Caco-2 (cell line): ENCODE measurements at regions not wholly inside any gene's neighbourhood (a gene's known extent, or its start where the extent isn't known, plus 50 kb on each side); places are given as distances from the start of the nearest gene placed in this dataset.

Experiments
- BruUV-seq: library from RNA; stranded (reverse); fragments of 400-500 nt; replicated peaks from 2 replicates; lab custom pipeline; 2021; lab: Mats Ljungman, UMichigan
- CTCF ChIA-PET: fragments of 300-600 bp; sonication (Branson Sonifier 250); formaldehyde crosslinking; loops from one replicate; lab custom pipeline; 2022; ENCODE audit warnings: antibody characterized with exemption; lab: Charles Lee
- POLR2A ChIA-PET: fragments of 300-600 bp; sonication (Branson Sonifier 250); formaldehyde crosslinking; loops from one replicate; lab custom pipeline; 2022; ENCODE audit warnings: antibody characterized with exemption; lab: Charles Lee
- DNase-seq, 2 experiments: peaks; one replicate each; pipeline versions ENCODE4 v3.0.0 to v3.0.0-alpha.2; 2020 to 2022
- H3K27me3 ChIP-seq: replicated peaks from 2 replicates; pipeline ENCODE4 v1.6.0; 2011; ENCODE audit warnings: low read length; ENCODE audit not compliant: control insufficient read depth, insufficient read depth
- H3K36me3 ChIP-seq: 2 replicates; pipeline ENCODE4 v1.5.1; 2011; ENCODE audit warnings: low read length; ENCODE audit not compliant: control insufficient read depth, insufficient read depth
- H3K4me1 ChIP-seq: fragments of 250-450 bp; sonication (Bioruptor Pico); 2 replicates; pipeline ENCODE4 v1.5.1; 2020; ENCODE audit warnings: mild to moderate bottlenecking
- H3K4me3 ChIP-seq: 2 replicates; pipeline ENCODE4 v1.5.1; 2011; ENCODE audit warnings: low read depth, mild to moderate bottlenecking, control low read depth, low read length
- H3K9me3 ChIP-seq: fragments of 250-450 bp; sonication (Bioruptor Pico); 2 replicates; pipeline ENCODE4 v1.5.1; 2020; ENCODE audit warnings: mild to moderate bottlenecking, moderate library complexity
- H3K27ac Mint-ChIP-seq: one replicate; pipeline ENCODE4 v1.8.0; 2022; ENCODE audit warnings: mixed read lengths; ENCODE audit not compliant: unreplicated experiment
- H3K27me3 Mint-ChIP-seq: one replicate; pipeline ENCODE4 v1.8.0; 2022; ENCODE audit warnings: mixed read lengths; ENCODE audit not compliant: insufficient read depth, unreplicated experiment
- H3K36me3 Mint-ChIP-seq: one replicate; pipeline ENCODE4 v1.8.0; 2022; ENCODE audit warnings: mild to moderate bottlenecking, mixed read lengths; ENCODE audit not compliant: insufficient read depth, unreplicated experiment
- H3K4me1 Mint-ChIP-seq: one replicate; pipeline ENCODE4 v1.8.0; 2022; ENCODE audit warnings: low read depth, mixed read lengths; ENCODE audit not compliant: unreplicated experiment
- H3K4me3 Mint-ChIP-seq: one replicate; pipeline ENCODE4 v1.8.0; 2022; ENCODE audit warnings: mild to moderate bottlenecking, moderate library complexity, mixed read lengths; ENCODE audit not compliant: unreplicated experiment
- H3K9me3 Mint-ChIP-seq: one replicate; pipeline ENCODE4 v1.8.0; 2022; ENCODE audit warnings: mixed read lengths; ENCODE audit not compliant: unreplicated experiment
- intact Hi-C: fragments of 100-400 bp; cut with micrococcal nuclease; formaldehyde crosslinking; loops from one replicate; pipeline ENCODE4 v1.10.0; 2022; ENCODE audit not compliant: unreplicated experiment
- TF ChIP-seq, protein P1 (sequence below), 2 experiments: fragments of 200-600 bp in 1 of 2; IDR thresholded peaks; 1 replicate in 1 of 2; 2 replicates in 1 of 2; pipeline versions ENCODE4 v1.5.1 to v1.8.0; 2011 to 2022; ENCODE audit warnings: antibody characterized with exemption in 1 of 2, control low read depth in 1 of 2, inconsistent platforms in 1 of 2, low read depth in 1 of 2, low read length in 1 of 2, mild to moderate bottlenecking in 1 of 2, moderate library complexity in 1 of 2; ENCODE audit not compliant: insufficient read depth in 1 of 2, severe bottlenecking in 1 of 2, unreplicated experiment in 1 of 2

GRCh38 chr21:35428001-35428320 is 378.9 kb upstream of the RUNX1 start:
- CTCF ChIA-PET: no interaction called here
- Mint-ChIP-seq H3K4me1 (no peaks in the 10 kb centered on the region), H3K9me3 (no peaks in the 10 kb centered on the region), H3K27me3 (peaks cover 12% of the 10 kb centered on the region), H3K27ac (no peak overlapping the region), H3K4me3 (no peak overlapping the region), H3K36me3 (no peaks in the 10 kb centered on the region)
- no peak for DNase-seq
- Histone ChIP-seq H3K4me1 (no peaks in the 10 kb centered on the region), H3K36me3 (no peaks in the 10 kb centered on the region), H3K4me3 (no peak overlapping the region), H3K9me3 (no peaks in the 10 kb centered on the region), H3K27me3 (no peaks in the 10 kb centered on the region)
- POLR2A ChIA-PET: no interaction called here
- no TSS peak for BruUV-seq
- intact Hi-C loops: no loop called here
- TF ChIP-seq, protein P1, sequence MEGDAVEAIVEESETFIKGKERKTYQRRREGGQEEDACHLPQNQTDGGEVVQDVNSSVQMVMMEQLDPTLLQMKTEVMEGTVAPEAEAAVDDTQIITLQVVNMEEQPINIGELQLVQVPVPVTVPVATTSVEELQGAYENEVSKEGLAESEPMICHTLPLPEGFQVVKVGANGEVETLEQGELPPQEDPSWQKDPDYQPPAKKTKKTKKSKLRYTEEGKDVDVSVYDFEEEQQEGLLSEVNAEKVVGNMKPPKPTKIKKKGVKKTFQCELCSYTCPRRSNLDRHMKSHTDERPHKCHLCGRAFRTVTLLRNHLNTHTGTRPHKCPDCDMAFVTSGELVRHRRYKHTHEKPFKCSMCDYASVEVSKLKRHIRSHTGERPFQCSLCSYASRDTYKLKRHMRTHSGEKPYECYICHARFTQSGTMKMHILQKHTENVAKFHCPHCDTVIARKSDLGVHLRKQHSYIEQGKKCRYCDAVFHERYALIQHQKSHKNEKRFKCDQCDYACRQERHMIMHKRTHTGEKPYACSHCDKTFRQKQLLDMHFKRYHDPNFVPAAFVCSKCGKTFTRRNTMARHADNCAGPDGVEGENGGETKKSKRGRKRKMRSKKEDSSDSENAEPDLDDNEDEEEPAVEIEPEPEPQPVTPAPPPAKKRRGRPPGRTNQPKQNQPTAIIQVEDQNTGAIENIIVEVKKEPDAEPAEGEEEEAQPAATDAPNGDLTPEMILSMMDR (IDR thresholded peaks at IDR 0.05; ENCODE audit: insufficient read depth in 1 of 2, low read depth in 1 of 2, low read length in 1 of 2, severe bottlenecking in 1 of 2, unreplicated experiment in 1 of 2): no peak

- TF ChIP-seq, protein P1 (IDR thresholded peaks at IDR 0.05; ENCODE audit: insufficient read depth in 1 of 2, low read depth in 1 of 2, low read length in 1 of 2, severe bottlenecking in 1 of 2, unreplicated experiment in 1 of 2): no peak
- CTCF ChIA-PET: no interaction called here
These were observed 378.4 kb upstream of the RUNX1 start for GRCh38 chr21:35427320-35428000.

GRCh38 chr21:35426897-35427296 is 377.8 kb upstream of the RUNX1 start:
- H3K4me1 ChIP-seq: no peaks in the 10 kb centered on the region
- ChIA-PET POLR2A (no interaction called here), CTCF (no interaction called here)
- H3K4me3 Mint-ChIP-seq: no peak overlapping the region
- H3K27me3 Mint-ChIP-seq: peaks cover 12% of the 10 kb centered on the region
- no peaks in the 10 kb centered on the region for H3K36me3 Mint-ChIP-seq
- intact Hi-C loops: no loop called here
- no peaks in the 10 kb centered on the region for H3K36me3 ChIP-seq
- TF ChIP-seq, protein P1 (IDR thresholded peaks at IDR 0.05; ENCODE audit: insufficient read depth in 1 of 2, low read depth in 1 of 2, low read length in 1 of 2, severe bottlenecking in 1 of 2, unreplicated experiment in 1 of 2): no peak
- H3K9me3 Mint-ChIP-seq: no peaks in the 10 kb centered on the region
- no peaks in the 10 kb centered on the region for H3K27me3 ChIP-seq
- BruUV-seq: no TSS peak
- no peak overlapping the region for H3K27ac Mint-ChIP-seq
- H3K9me3 ChIP-seq: peaks cover 4% of the 10 kb centered on the region; the same call in 1 of the 2 replicates
- H3K4me1 Mint-ChIP-seq: no peaks in the 10 kb centered on the region
- no peak overlapping the region for H3K4me3 ChIP-seq
- no peak for DNase-seq

More at GRCh38 chr21:35427320-35428000, 378.4 kb upstream of the RUNX1 start:
- Mint-ChIP-seq H3K4me1 (no peaks in the 10 kb centered on the region), H3K9me3 (no peaks in the 10 kb centered on the region), H3K4me3 (no peak overlapping the region), H3K27me3 (peaks cover 12% of the 10 kb centered on the region), H3K27ac (no peak overlapping the region), H3K36me3 (no peaks in the 10 kb centered on the region)
- no TSS peak for BruUV-seq
- POLR2A ChIA-PET: no interaction called here
- intact Hi-C loops: no loop called here
- Histone ChIP-seq H3K4me1 (no peaks in the 10 kb centered on the region), H3K4me3 (no peak overlapping the region), H3K9me3 (peaks cover 2% of the 10 kb centered on the region; the same call in 1 of the 2 replicates), H3K27me3 (no peaks in the 10 kb centered on the region), H3K36me3 (no peaks in the 10 kb centered on the region)
- no peak for DNase-seq
